SK-N-SH (cell line): ENCODE measurements at regions not wholly inside any gene's neighbourhood (a gene's known extent, or its start where the extent isn't known, plus 50 kb on each side); places are given as distances from the start of the nearest gene placed in this dataset.

Experiments
- CTCF ChIA-PET: fragments of 300-600, 350-600 bp; formaldehyde crosslinking; extraction: SDS; loops from one replicate; lab custom pipeline; 2021; lab: Yijun Ruan, JAX
- POLR2A ChIA-PET: fragments of 350-600 bp; sonication (Branson Sonifier 250); formaldehyde crosslinking; extraction: SDS; loops from one replicate; lab custom pipeline; 2020; ENCODE audit warnings: antibody characterized with exemption, inconsistent platforms; lab: Yijun Ruan, JAX
- DNase-seq: peaks from one replicate; pipeline ENCODE4 v3.0.0; 2012
- H2AFZ ChIP-seq: fragments of 200-600 bp; sonication (generic); 2 replicates; pipeline ENCODE4 v1.8.1; 2016; ENCODE audit warnings: antibody characterized with exemption, mild to moderate bottlenecking, low read depth
- H3F3A ChIP-seq: fragments of 200-600 bp; sonication (generic); replicated peaks from 2 replicates; pipeline ENCODE3; 2016; ENCODE audit warnings: antibody characterized with exemption, mild to moderate bottlenecking; ENCODE audit not compliant: insufficient read depth
- H3K27ac ChIP-seq, 2 experiments: fragments of 200-500 bp in 1 of 2; fragments of 200-600 bp in 1 of 2; sonication (Bioruptor generic) in 1 of 2; sonication (generic), shearing (Covaris generic) in 1 of 2; 2 replicates each; pipeline versions ENCODE4 v1.5.1 to v1.6.1; 2014 to 2016; ENCODE audit warnings: low read depth in 2 of 2, inconsistent platforms in 1 of 2, low read length in 1 of 2, mild to moderate bottlenecking in 1 of 2, mixed read lengths in 1 of 2
- H3K27me3 ChIP-seq: fragments of 200-600 bp; sonication (generic), shearing (Covaris generic); 2 replicates; pipeline ENCODE4 v1.6.1; 2016; ENCODE audit warnings: mixed run types; ENCODE audit not compliant: insufficient read depth
- H3K36me3 ChIP-seq, 2 experiments: fragments of 200-500 bp in 1 of 2; fragments of 200-600 bp in 1 of 2; sonication (Bioruptor generic) in 1 of 2; sonication (generic) in 1 of 2; replicated peaks in 1 of 2; 2 replicates each; pipeline versions ENCODE3 to v1.5.1; 2014 to 2016; ENCODE audit warnings: low read length in 1 of 2, mild to moderate bottlenecking in 1 of 2; ENCODE audit not compliant: insufficient read depth in 2 of 2, control insufficient read depth in 1 of 2
- H3K4me1 ChIP-seq, 2 experiments: fragments of 200-500 bp in 1 of 2; fragments of 200-600 bp in 1 of 2; sonication (Bioruptor generic) in 1 of 2; sonication (generic), shearing (Covaris generic) in 1 of 2; 2 replicates each; pipeline versions ENCODE4 v1.5.1 to v1.6.1; 2014 to 2016; ENCODE audit warnings: low read depth in 1 of 2, low read length in 1 of 2, mixed run types in 1 of 2; ENCODE audit not compliant: insufficient read depth in 2 of 2, control insufficient read depth in 1 of 2
- H3K4me2 ChIP-seq: fragments of 200-600 bp; sonication (generic), shearing (Covaris generic); 2 replicates; pipeline ENCODE4 v1.6.1; 2017; ENCODE audit warnings: mixed run types
- H3K4me3 ChIP-seq, 2 experiments: fragments of 200-500 bp in 1 of 2; fragments of 200-600 bp in 1 of 2; sonication (Bioruptor generic) in 1 of 2; sonication (generic), shearing (Covaris generic) in 1 of 2; 2 replicates each; pipeline versions ENCODE4 v1.5.1 to v1.8.1; 2014 to 2016; ENCODE audit warnings: low read depth in 2 of 2, inconsistent platforms in 1 of 2, low read length in 1 of 2, mild to moderate bottlenecking in 1 of 2, mixed read lengths in 1 of 2, moderate library complexity in 1 of 2
- H3K79me2 ChIP-seq: fragments of 200-600 bp; sonication (generic); 2 replicates; pipeline ENCODE4 v1.8.1; 2017; ENCODE audit warnings: mild to moderate bottlenecking; ENCODE audit not compliant: insufficient read depth
- H3K9ac ChIP-seq: fragments of 200-600 bp; sonication (generic); 2 replicates; pipeline ENCODE4 v1.6.1; 2017; ENCODE audit warnings: mixed run types
- H3K9me2 ChIP-seq: fragments of 200-600 bp; sonication (generic); 2 replicates; pipeline ENCODE4 v1.6.1; 2017; ENCODE audit warnings: mixed run types
- H3K9me3 ChIP-seq: fragments of 200-600 bp; sonication (generic); 2 replicates; pipeline ENCODE4 v1.6.1; 2017; ENCODE audit warnings: mixed run types, mild to moderate bottlenecking, moderate library complexity
- H4K20me1 ChIP-seq: fragments of 200-600 bp; sonication (generic); 2 replicates; pipeline ENCODE4 v1.6.1; 2017; ENCODE audit warnings: mild to moderate bottlenecking, mixed run types; ENCODE audit not compliant: insufficient read depth
- ELF1 ChIP-seq: IDR thresholded peaks from 2 replicates; pipeline ENCODE4 v1.4.0; 2012
- EP300 ChIP-seq, 2 experiments: IDR thresholded peaks; 2 replicates each; pipeline versions ENCODE4 v1.4.0 to v1.6.1; 2012; ENCODE audit warnings: borderline replicate concordance in 1 of 2, low read depth in 1 of 2, low read length in 1 of 2
- EZH2phosphoT487 ChIP-seq: fragments of 200-600 bp; sonication (generic); IDR thresholded peaks from 2 replicates; pipeline ENCODE4 v1.6.1; 2017; ENCODE audit warnings: low read depth, mixed run types, mild to moderate bottlenecking, antibody characterized with exemption, moderate library complexity, borderline replicate concordance
- FOSL2 ChIP-seq: IDR thresholded peaks from 2 replicates; pipeline ENCODE4 v1.4.0; 2012; ENCODE audit warnings: low read depth, mild to moderate bottlenecking, moderate library complexity, borderline replicate concordance
- GABPA ChIP-seq: IDR thresholded peaks from 2 replicates; pipeline ENCODE4 v1.4.0; 2012; ENCODE audit warnings: low read depth, mild to moderate bottlenecking
- MXI1 ChIP-seq: IDR thresholded peaks from 2 replicates; pipeline ENCODE4 v1.6.1; 2012; ENCODE audit warnings: mild to moderate bottlenecking, low read depth, low read length, improper control_type of control experiment
- REST ChIP-seq: IDR thresholded peaks from 2 replicates; pipeline ENCODE4 v1.6.1; 2012; ENCODE audit warnings: mild to moderate bottlenecking, low read depth, low read length, moderate library complexity
- RXRA ChIP-seq: IDR thresholded peaks from 2 replicates; pipeline ENCODE4 v1.4.0; 2012; ENCODE audit warnings: low read depth, mild to moderate bottlenecking, borderline replicate concordance
- TAF1 ChIP-seq: IDR thresholded peaks from 2 replicates; pipeline ENCODE4 v1.6.1; 2012; ENCODE audit warnings: low read depth, mild to moderate bottlenecking, low read length, moderate library complexity, borderline replicate concordance
- TEAD4 ChIP-seq: IDR thresholded peaks from 2 replicates; pipeline ENCODE4 v1.4.0; 2012; ENCODE audit warnings: mild to moderate bottlenecking, borderline replicate concordance; ENCODE audit not compliant: insufficient read depth
- YY1 ChIP-seq: IDR thresholded peaks from 2 replicates; pipeline ENCODE4 v1.4.0; 2012; ENCODE audit warnings: low read depth, mild to moderate bottlenecking
- WGBS: methylation state at CpG from one replicate; pipeline ENCODE4 v1.1.6; 2017; ENCODE audit warnings: low lambda C conversion rate; 5-methylcytosine and 5-hydroxymethylcytosine counted together
- TF ChIP-seq, protein P1 (sequence below): IDR thresholded peaks from 2 replicates; pipeline ENCODE4; 2012
- TF ChIP-seq, protein P2 (sequence below): IDR thresholded peaks from 2 replicates; pipeline ENCODE4 v1.4.0; 2012; ENCODE audit warnings: low read depth, borderline replicate concordance

GRCh38 chr7:46133751-46134150, 212.7 kb upstream of the IGFBP3 start:
- H3K4me3 ChIP-seq = no peak overlapping the region

More at GRCh38 chr7:46133751-46134150, 212.7 kb upstream of the IGFBP3 start:
- Histone ChIP-seq H3K36me3 (no peaks in the 10 kb centered on the region), H3K27me3 (no peaks in the 10 kb centered on the region)
- TF ChIP-seq, protein P1, sequence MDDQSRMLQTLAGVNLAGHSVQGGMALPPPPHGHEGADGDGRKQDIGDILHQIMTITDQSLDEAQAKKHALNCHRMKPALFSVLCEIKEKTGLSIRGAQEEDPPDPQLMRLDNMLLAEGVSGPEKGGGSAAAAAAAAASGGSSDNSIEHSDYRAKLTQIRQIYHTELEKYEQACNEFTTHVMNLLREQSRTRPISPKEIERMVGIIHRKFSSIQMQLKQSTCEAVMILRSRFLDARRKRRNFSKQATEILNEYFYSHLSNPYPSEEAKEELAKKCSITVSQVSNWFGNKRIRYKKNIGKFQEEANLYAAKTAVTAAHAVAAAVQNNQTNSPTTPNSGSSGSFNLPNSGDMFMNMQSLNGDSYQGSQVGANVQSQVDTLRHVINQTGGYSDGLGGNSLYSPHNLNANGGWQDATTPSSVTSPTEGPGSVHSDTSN = no peak
- no peak for TF ChIP-seq MXI1
- no peak for TF ChIP-seq EP300 (IDR thresholded peaks at IDR 0.05; ENCODE audit: borderline replicate concordance in 1 of 2, low read depth in 1 of 2, low read length in 1 of 2)
- no peak for TF ChIP-seq YY1
- no peak for TF ChIP-seq GABPA
- TF ChIP-seq, protein P2, sequence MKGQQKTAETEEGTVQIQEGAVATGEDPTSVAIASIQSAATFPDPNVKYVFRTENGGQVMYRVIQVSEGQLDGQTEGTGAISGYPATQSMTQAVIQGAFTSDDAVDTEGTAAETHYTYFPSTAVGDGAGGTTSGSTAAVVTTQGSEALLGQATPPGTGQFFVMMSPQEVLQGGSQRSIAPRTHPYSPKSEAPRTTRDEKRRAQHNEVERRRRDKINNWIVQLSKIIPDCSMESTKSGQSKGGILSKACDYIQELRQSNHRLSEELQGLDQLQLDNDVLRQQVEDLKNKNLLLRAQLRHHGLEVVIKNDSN = no peak
- no peak for TF ChIP-seq FOSL2
- TF ChIP-seq EZH2phosphoT487 = no peak
- TF ChIP-seq TAF1 = no peak
- TF ChIP-seq RXRA = no peak
- TF ChIP-seq REST = no peak
- no peak for TF ChIP-seq ELF1
- TF ChIP-seq TEAD4 = no peak
- TF ChIP-seq, all 33 proteins: peak for 0
- WGBS = 92% methylated on average over 3 of the region's 3 CpGs
- Histone ChIP-seq H3F3A (peaks cover under 1% of the 10 kb centered on the region), H3K27ac (no peak overlapping the region), H4K20me1 (no peaks in the 10 kb centered on the region), H3K4me2 (no peak overlapping the region), H3K9me3 (peaks cover 6% of the 10 kb centered on the region; the same call in 1 of the 2 replicates), H3K9ac (no peak overlapping the region), H2AFZ (no peak overlapping the region), H3K79me2 (no peaks in the 10 kb centered on the region), H3K4me1 (peaks cover 0 to 3% of the 10 kb centered on the region in 2 experiments; a peak in 2 of 4 replicates), H3K9me2 (no peaks in the 10 kb centered on the region)
- no peak for DNase-seq
- ChIA-PET CTCF (interaction anchor here (1.3 to 1.7 kb wide), 2 partner anchors 212 to 954 kb away, joined by 3 to 6 read pairs; partner anchors contain the start of gene IGFBP3), POLR2A (no interaction called here)
